SU-DHL-6 (cell line): ENCODE measurements at regions not wholly inside any gene's neighbourhood (a gene's known extent, or its start where the extent isn't known, plus 50 kb on each side); places are given as distances from the start of the nearest gene placed in this dataset.

Experiments
- H2AFZ ChIP-seq: fragments of 200-600 bp; sonication (generic); 2 replicates; pipeline ENCODE4 v1.6.1; 2014; ENCODE audit warnings: low read depth, mild to moderate bottlenecking, moderate library complexity, mixed read lengths, antibody characterized with exemption, low read length; ENCODE audit not compliant: severe bottlenecking
- H3F3A ChIP-seq: fragments of 200-600 bp; shearing (Covaris generic); 2 replicates; pipeline ENCODE4 v1.6.0; 2016; ENCODE audit warnings: antibody characterized with exemption, mild to moderate bottlenecking; ENCODE audit not compliant: insufficient read depth
- H3K27ac ChIP-seq: fragments of 200-600 bp; sonication (generic); 2 replicates; pipeline ENCODE4 v1.5.1; 2016; ENCODE audit warnings: low read depth, mild to moderate bottlenecking, low read length, moderate library complexity, mixed read lengths
- H3K27me3 ChIP-seq: fragments of 200-600 bp; sonication (generic), shearing (Covaris generic); 2 replicates; pipeline ENCODE4 v1.6.0; 2014; ENCODE audit warnings: mild to moderate bottlenecking, low read length
- H3K36me3 ChIP-seq: fragments of 200-600 bp; sonication (generic); 2 replicates; pipeline ENCODE4 v1.6.1; 2014; ENCODE audit warnings: mild to moderate bottlenecking, low read length, mixed read lengths
- H3K4me2 ChIP-seq: fragments of 300-600, 200-600 bp; shearing (Covaris generic), sonication (generic); 2 replicates; pipeline ENCODE4 v1.6.0; 2014; ENCODE audit warnings: low read length, low read depth, mild to moderate bottlenecking; ENCODE audit not compliant: poor library complexity, severe bottlenecking
- H3K4me3 ChIP-seq: fragments of 200-600 bp; sonication (generic); 2 replicates; pipeline ENCODE4 v1.5.1; 2014; ENCODE audit warnings: antibody characterized with exemption, low read length, mild to moderate bottlenecking, mixed read lengths; ENCODE audit not compliant: insufficient read depth, poor library complexity, severe bottlenecking
- H3K79me2 ChIP-seq: fragments of 200-600 bp; sonication (generic); 2 replicates; pipeline ENCODE4 v1.6.1; 2014; ENCODE audit warnings: mild to moderate bottlenecking, low read length, moderate library complexity; ENCODE audit not compliant: insufficient read depth
- H3K9ac ChIP-seq: fragments of 200-600 bp; sonication (generic); 2 replicates; pipeline ENCODE4 v1.7.0; 2014; ENCODE audit warnings: mild to moderate bottlenecking, low read length
- H3K9me2 ChIP-seq: fragments of 200-600 bp; sonication (generic); replicated peaks from 2 replicates; pipeline ENCODE4 v1.6.1; 2014; ENCODE audit warnings: low read length; ENCODE audit not compliant: insufficient read depth
- H3K9me3 ChIP-seq: fragments of 200-600 bp; sonication (generic); 2 replicates; pipeline ENCODE4 v1.6.1; 2014; ENCODE audit warnings: low read length, mixed read lengths; ENCODE audit not compliant: insufficient read depth
- H4K20me1 ChIP-seq: fragments of 200-600 bp; sonication (generic); 2 replicates; pipeline ENCODE4 v1.6.1; 2014; ENCODE audit warnings: low read depth, mild to moderate bottlenecking, antibody characterized with exemption, low read length, moderate library complexity, mixed read lengths
- CTCF ChIP-seq: fragments of 200-600 bp; sonication (generic); IDR thresholded peaks from one replicate; pipeline ENCODE4 v1.5.1; 2017; ENCODE audit warnings: antibody characterized with exemption, mild to moderate bottlenecking, low read length, moderate library complexity; ENCODE audit not compliant: insufficient read depth, poor library complexity, severe bottlenecking
- EZH2phosphoT487 ChIP-seq: fragments of 200-600 bp; sonication (generic), shearing (Covaris generic); conservative IDR thresholded peaks from 2 replicates; pipeline ENCODE4 v1.6.1; 2018; ENCODE audit warnings: mild to moderate bottlenecking, antibody characterized with exemption, low read length, moderate library complexity, mixed read lengths

- H3K4me2 ChIP-seq, result no peak overlapping the region
- no peaks in the 10 kb centered on the region for H3K27me3 ChIP-seq
- H3K4me3 ChIP-seq, result no peak overlapping the region
- H3K27ac ChIP-seq, result no peak overlapping the region
- TF ChIP-seq EZH2phosphoT487, result no peak
- no peak for TF ChIP-seq CTCF
- H3K79me2 ChIP-seq, result no peaks in the 10 kb centered on the region
- H2AFZ ChIP-seq, result no peak overlapping the region
- H3K9ac ChIP-seq, result no peak overlapping the region
- H4K20me1 ChIP-seq, result no peaks in the 10 kb centered on the region
- H3F3A ChIP-seq, result no peaks in the 10 kb centered on the region
- no peaks in the 10 kb centered on the region for H3K9me3 ChIP-seq
- no peaks in the 10 kb centered on the region for H3K36me3 ChIP-seq
- H3K9me2 ChIP-seq, result no peaks in the 10 kb centered on the region
Measured at GRCh38 chr18:78816114-78816513, 163.5 kb upstream of the SALL3 start.

- Histone ChIP-seq H3K9ac (no peak overlapping the region), H3K36me3 (no peaks in the 10 kb centered on the region), H3K4me3 (no peak overlapping the region), H3F3A (no peaks in the 10 kb centered on the region), H3K4me2 (no peak overlapping the region), H3K9me2 (no peaks in the 10 kb centered on the region), H4K20me1 (no peaks in the 10 kb centered on the region), H3K9me3 (no peaks in the 10 kb centered on the region), H3K27me3 (no peaks in the 10 kb centered on the region), H2AFZ (no peak overlapping the region), H3K27ac (no peak overlapping the region), H3K79me2 (no peaks in the 10 kb centered on the region)
- no peak for TF ChIP-seq CTCF
- TF ChIP-seq EZH2phosphoT487, result no peak
Measured at GRCh38 chr18:78816916-78817315, 162.7 kb upstream of the SALL3 start.

- Histone ChIP-seq H3K4me3 (no peak overlapping the region), H2AFZ (no peak overlapping the region), H3K9me2 (no peaks in the 10 kb centered on the region), H3K4me2 (no peak overlapping the region), H3K27me3 (no peaks in the 10 kb centered on the region), H3K9me3 (no peaks in the 10 kb centered on the region), H3K9ac (no peak overlapping the region), H3K36me3 (no peaks in the 10 kb centered on the region), H3K79me2 (no peaks in the 10 kb centered on the region), H4K20me1 (no peaks in the 10 kb centered on the region), H3K27ac (no peak overlapping the region), H3F3A (no peaks in the 10 kb centered on the region)
- TF ChIP-seq CTCF (no peak), EZH2phosphoT487 (no peak)
Measured at GRCh38 chr18:78818495-78818894, 161.1 kb upstream of the SALL3 start.

GRCh38 chr18:78818961-78819360, 160.7 kb upstream of the SALL3 start:
- Histone ChIP-seq H3K27ac (no peak overlapping the region), H3K9me2 (no peaks in the 10 kb centered on the region), H3K4me2 (no peak overlapping the region), H3K27me3 (no peaks in the 10 kb centered on the region), H3K36me3 (no peaks in the 10 kb centered on the region), H2AFZ (no peak overlapping the region), H3K9ac (no peak overlapping the region), H3K79me2 (no peaks in the 10 kb centered on the region), H3F3A (no peaks in the 10 kb centered on the region), H3K4me3 (no peak overlapping the region), H4K20me1 (no peaks in the 10 kb centered on the region), H3K9me3 (no peaks in the 10 kb centered on the region)
- TF ChIP-seq EZH2phosphoT487, result no peak
- TF ChIP-seq CTCF, result no peak
